ENCODE measurements at regions not wholly inside any gene's neighbourhood (a gene's known extent, or its start where the extent isn't known, plus 50 kb on each side); places are given as distances from the start of the nearest gene placed in this dataset.

GRCh38 chr2:60364491-60364890, 189.0 kb downstream of the BCL11A start:
- no peaks in the 10 kb centered on the region for H3K79me2 ChIP-seq (ENCODE audit: low read length)
- no peak overlapping the region for H3K4me2 ChIP-seq (ENCODE audit: low read depth, low read length)
- no peaks in the 10 kb centered on the region for H3K9me2 ChIP-seq (replicated peaks; ENCODE audit: insufficient read depth, low read length)
- TF ChIP-seq EZH2 (optimal IDR thresholded peaks at IDR 0.05; ENCODE audit: low read depth, low read length) (no peak), EZH2phosphoT487 (IDR thresholded peaks at IDR 0.05; ENCODE audit: low read length) (no peak)
- H3K9ac ChIP-seq (ENCODE audit: low read length): no peak overlapping the region
- no peaks in the 10 kb centered on the region for H3K27me3 ChIP-seq (replicated peaks; ENCODE audit: insufficient read depth, low read length)
- no peak overlapping the region for H2AFZ ChIP-seq (ENCODE audit: low read length)
- H3K4me1 ChIP-seq (ENCODE audit: low read length): peaks cover 13% of the 10 kb centered on the region
- no peaks in the 10 kb centered on the region for H3F3A ChIP-seq (ENCODE audit: insufficient read depth, low read length)
- no peak overlapping the region for H3K27ac ChIP-seq (ENCODE audit: low read length)
- H4K20me1 ChIP-seq (ENCODE audit: insufficient read depth, low read length): no peaks in the 10 kb centered on the region
- no peaks in the 10 kb centered on the region for H3K36me3 ChIP-seq (replicated peaks; ENCODE audit: insufficient read depth, low read length)
- DNase-seq: no peak
- no peak overlapping the region for H3K4me3 ChIP-seq (ENCODE audit: low read length)
- H3K9me3 ChIP-seq (replicated peaks; ENCODE audit: insufficient read depth, low read length): no peaks in the 10 kb centered on the region

GRCh38 chr2:60361498-60361897, 192.0 kb downstream of the BCL11A start:
- no peaks in the 10 kb centered on the region for H3K79me2 ChIP-seq (ENCODE audit: low read length)
- H3K9ac ChIP-seq (ENCODE audit: low read length): no peak overlapping the region
- no peak overlapping the region for H3K27ac ChIP-seq (ENCODE audit: low read length)
- no peak for TF ChIP-seq EZH2 (optimal IDR thresholded peaks at IDR 0.05; ENCODE audit: low read depth, low read length)
- no peak for TF ChIP-seq CTCF (IDR thresholded peaks at IDR 0.05; ENCODE audit: low read length)
- no peak for TF ChIP-seq EZH2phosphoT487 (IDR thresholded peaks at IDR 0.05; ENCODE audit: low read length)
- no peaks in the 10 kb centered on the region for H3K27me3 ChIP-seq (replicated peaks; ENCODE audit: insufficient read depth, low read length)
- peaks cover 13% of the 10 kb centered on the region for H3K4me1 ChIP-seq (ENCODE audit: low read length)
- H3F3A ChIP-seq (ENCODE audit: insufficient read depth, low read length): 0 out of 2 replicates have a peak, but pooled peaks cover under 1% of the 10 kb centered on the region
- H4K20me1 ChIP-seq (ENCODE audit: insufficient read depth, low read length): no peaks in the 10 kb centered on the region
- no peaks in the 10 kb centered on the region for H3K9me2 ChIP-seq (replicated peaks; ENCODE audit: insufficient read depth, low read length)
- H2AFZ ChIP-seq (ENCODE audit: low read length): no peak overlapping the region
- H3K9me3 ChIP-seq (replicated peaks; ENCODE audit: insufficient read depth, low read length): no peaks in the 10 kb centered on the region
- H3K4me2 ChIP-seq (ENCODE audit: low read depth, low read length): no peak overlapping the region
- H3K36me3 ChIP-seq (replicated peaks; ENCODE audit: insufficient read depth, low read length): no peaks in the 10 kb centered on the region
- no peak for DNase-seq
- no peak overlapping the region for H3K4me3 ChIP-seq (ENCODE audit: low read length)

GRCh38 chr2:60359569-60359968, 193.9 kb downstream of the BCL11A start:
- H3K4me2 ChIP-seq (ENCODE audit: low read depth, low read length): no peak overlapping the region
- no peak for TF ChIP-seq CTCF (IDR thresholded peaks at IDR 0.05; ENCODE audit: low read length)
- TF ChIP-seq EZH2 (optimal IDR thresholded peaks at IDR 0.05; ENCODE audit: low read depth, low read length): no peak
- TF ChIP-seq EZH2phosphoT487 (IDR thresholded peaks at IDR 0.05; ENCODE audit: low read length): no peak
- H3K4me1 ChIP-seq (ENCODE audit: low read length): peaks cover 20% of the 10 kb centered on the region
- no peaks in the 10 kb centered on the region for H3K36me3 ChIP-seq (replicated peaks; ENCODE audit: insufficient read depth, low read length)
- H3K9me3 ChIP-seq (replicated peaks; ENCODE audit: insufficient read depth, low read length): no peaks in the 10 kb centered on the region
- H3F3A ChIP-seq (ENCODE audit: insufficient read depth, low read length): peaks cover 16% of the 10 kb centered on the region
- DNase-seq: no peak
- H2AFZ ChIP-seq (ENCODE audit: low read length): no peak overlapping the region
- no peaks in the 10 kb centered on the region for H3K79me2 ChIP-seq (ENCODE audit: low read length)
- no peaks in the 10 kb centered on the region for H3K27me3 ChIP-seq (replicated peaks; ENCODE audit: insufficient read depth, low read length)
- H3K27ac ChIP-seq (ENCODE audit: low read length): no peak overlapping the region
- H4K20me1 ChIP-seq (ENCODE audit: insufficient read depth, low read length): no peaks in the 10 kb centered on the region
- no peaks in the 10 kb centered on the region for H3K9me2 ChIP-seq (replicated peaks; ENCODE audit: insufficient read depth, low read length)
- no peak overlapping the region for H3K9ac ChIP-seq (ENCODE audit: low read length)
- H3K4me3 ChIP-seq (ENCODE audit: low read length): no peak overlapping the region

GRCh38 chr2:60358476-60358875, 195.0 kb downstream of the BCL11A start:
- Histone ChIP-seq H3K4me1 (ENCODE audit: low read length) (peaks cover 29% of the 10 kb centered on the region), H3K9ac (ENCODE audit: low read length) (no peak overlapping the region), H3K4me2 (ENCODE audit: low read depth, low read length) (no peak overlapping the region), H3K36me3 (replicated peaks; ENCODE audit: insufficient read depth, low read length) (no peaks in the 10 kb centered on the region), H3K79me2 (ENCODE audit: low read length) (no peaks in the 10 kb centered on the region), H3F3A (ENCODE audit: insufficient read depth, low read length) (peaks cover 26% of the 10 kb centered on the region), H3K4me3 (ENCODE audit: low read length) (no peak overlapping the region), H3K27me3 (replicated peaks; ENCODE audit: insufficient read depth, low read length) (no peaks in the 10 kb centered on the region), H2AFZ (ENCODE audit: low read length) (no peak overlapping the region), H3K27ac (ENCODE audit: low read length) (no peak overlapping the region), H3K9me2 (replicated peaks; ENCODE audit: insufficient read depth, low read length) (no peaks in the 10 kb centered on the region), H3K9me3 (replicated peaks; ENCODE audit: insufficient read depth, low read length) (no peaks in the 10 kb centered on the region), H4K20me1 (ENCODE audit: insufficient read depth, low read length) (no peaks in the 10 kb centered on the region)
- DNase-seq: no peak
- no peak for TF ChIP-seq EZH2phosphoT487 (IDR thresholded peaks at IDR 0.05; ENCODE audit: low read length)

All from MM.1S (cell line).